ENCODE measurements at regions not wholly inside any gene's neighbourhood (a gene's known extent, or its start where the extent isn't known, plus 50 kb on each side); places are given as distances from the start of the nearest gene placed in this dataset.

- Histone ChIP-seq H3K4me1 (ENCODE audit: insufficient read depth, low read length, poor library complexity, severe bottlenecking) (no peaks in the 10 kb centered on the region), H3K27me3 (replicated peaks; ENCODE audit: insufficient read depth, low read depth, low read length, poor library complexity) (no peaks in the 10 kb centered on the region), H3K4me3 (ENCODE audit: low read depth, low read length, poor library complexity, severe bottlenecking) (no peak overlapping the region), H3K27ac (ENCODE audit: low read depth, low read length, poor library complexity, severe bottlenecking) (no peak overlapping the region), H3K9me3 (ENCODE audit: low read depth, low read length, poor library complexity, severe bottlenecking) (no peaks in the 10 kb centered on the region), H3K36me3 (ENCODE audit: insufficient read depth, low read length, poor library complexity, severe bottlenecking) (no peaks in the 10 kb centered on the region)
- intact Hi-C loops (cut with micrococcal nuclease; ENCODE audit: unreplicated experiment) = no loop called here
- ChIA-PET POLR2A (ENCODE audit: low non-redundant PET) (no interaction called here), CTCF (no interaction called here)
- BruUV-seq (replicated peaks) = no TSS peak
- DNase-seq (ENCODE audit: low spot score) = no peak
- TF ChIP-seq EZH2 (IDR thresholded peaks at IDR 0.05; ENCODE audit: borderline replicate concordance, low read depth, low read length, poor library complexity, severe bottlenecking) = no peak
- TF ChIP-seq CTCF (conservative IDR thresholded peaks at IDR 0.05; ENCODE audit: low read depth, low read length) = no peak
These were observed 299.0 kb upstream of the HS6ST1 start for GRCh38 chr2:128617661-128618060.

- ChIA-PET POLR2A (ENCODE audit: low non-redundant PET) (no interaction called here), CTCF (no interaction called here)
- intact Hi-C loops (cut with micrococcal nuclease; ENCODE audit: unreplicated experiment) = no loop called here
- Histone ChIP-seq H3K9me3 (ENCODE audit: low read depth, low read length, poor library complexity, severe bottlenecking) (no peaks in the 10 kb centered on the region), H3K36me3 (ENCODE audit: insufficient read depth, low read length, poor library complexity, severe bottlenecking) (no peaks in the 10 kb centered on the region), H3K4me1 (ENCODE audit: insufficient read depth, low read length, poor library complexity, severe bottlenecking) (peaks cover 5% of the 10 kb centered on the region), H3K4me3 (ENCODE audit: low read depth, low read length, poor library complexity, severe bottlenecking) (no peak overlapping the region), H3K27me3 (replicated peaks; ENCODE audit: insufficient read depth, low read depth, low read length, poor library complexity) (no peaks in the 10 kb centered on the region), H3K27ac (ENCODE audit: low read depth, low read length, poor library complexity, severe bottlenecking) (no peak overlapping the region)
- no peak for TF ChIP-seq EZH2 (IDR thresholded peaks at IDR 0.05; ENCODE audit: borderline replicate concordance, low read depth, low read length, poor library complexity, severe bottlenecking)
- no peak for TF ChIP-seq CTCF (conservative IDR thresholded peaks at IDR 0.05; ENCODE audit: low read depth, low read length)
- BruUV-seq (replicated peaks) = no TSS peak
- DNase-seq (ENCODE audit: low spot score) = no peak
These were observed 300.0 kb upstream of the HS6ST1 start for GRCh38 chr2:128618642-128619041.

- ChIA-PET POLR2A (ENCODE audit: low non-redundant PET) (no interaction called here), CTCF (no interaction called here)
- BruUV-seq (replicated peaks) = no TSS peak
These were observed 301.0 kb upstream of the HS6ST1 start for GRCh38 chr2:128619471-128620325.

More at GRCh38 chr2:128619471-128620325, 301.0 kb upstream of the HS6ST1 start:
- no peak for DNase-seq (ENCODE audit: low spot score)
- H3K36me3 ChIP-seq (ENCODE audit: insufficient read depth, low read length, poor library complexity, severe bottlenecking) = no peaks in the 10 kb centered on the region
- intact Hi-C loops (cut with micrococcal nuclease; ENCODE audit: unreplicated experiment) = no loop called here
- no peaks in the 10 kb centered on the region for H3K9me3 ChIP-seq (ENCODE audit: low read depth, low read length, poor library complexity, severe bottlenecking)
- H3K4me1 ChIP-seq (ENCODE audit: insufficient read depth, low read length, poor library complexity, severe bottlenecking) = peaks cover 16% of the 10 kb centered on the region
- no peaks in the 10 kb centered on the region for H3K27me3 ChIP-seq (replicated peaks; ENCODE audit: insufficient read depth, low read depth, low read length, poor library complexity)
- H3K27ac ChIP-seq (ENCODE audit: low read depth, low read length, poor library complexity, severe bottlenecking) = no peak overlapping the region
- TF ChIP-seq EZH2 (IDR thresholded peaks at IDR 0.05; ENCODE audit: borderline replicate concordance, low read depth, low read length, poor library complexity, severe bottlenecking) = no peak
- TF ChIP-seq CTCF (conservative IDR thresholded peaks at IDR 0.05; ENCODE audit: low read depth, low read length) = no peak
- no peak overlapping the region for H3K4me3 ChIP-seq (ENCODE audit: low read depth, low read length, poor library complexity, severe bottlenecking)

Measured in A673 (cell line).